Stimulated activated naive CD4-positive, alpha-beta T cell treated with Interleukin-2 at 50 U/mL for 16 hours (primary cell): ENCODE measurements at regions not wholly inside any gene's neighbourhood (a gene's known extent, or its start where the extent isn't known, plus 50 kb on each side); places are given as distances from the start of the nearest gene placed in this dataset.

ENCODE experiments used
- DNase-seq: peaks from one replicate; lab custom pipeline; 2025; lab: John Stamatoyannopoulos, UW

- no peak for DNase-seq
Observed at GRCh38 chr11:87428266-87428665, 390.5 kb downstream of the TMEM135 start.

DNA sequence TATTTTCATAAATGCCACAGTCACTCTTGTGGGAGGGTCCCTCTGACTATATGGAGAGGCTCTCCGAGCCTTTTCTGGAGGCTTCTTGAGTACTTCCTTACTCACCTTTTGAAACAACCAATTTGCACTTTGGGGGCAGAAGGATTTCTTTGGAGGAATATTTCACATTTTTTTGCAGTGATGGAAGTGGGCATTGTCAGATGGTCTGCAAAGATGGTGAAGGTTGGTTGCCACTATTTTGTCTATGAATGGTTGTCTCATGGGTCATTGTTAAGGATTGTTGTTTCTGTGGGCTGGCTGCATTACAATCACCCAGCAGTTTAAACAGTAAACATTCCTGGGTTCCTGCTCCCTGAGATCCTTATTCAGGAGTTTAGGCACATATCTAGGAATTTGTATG lies 388.2 kb downstream of the TMEM135 start:
- DNase-seq = no peak

GRCh38 chr11:87425391-87425790 lies 387.7 kb downstream of the TMEM135 start:
- no peak for DNase-seq

GRCh38 chr11:87423161-87423560 lies 385.4 kb downstream of the TMEM135 start:
- no peak for DNase-seq

DNA sequence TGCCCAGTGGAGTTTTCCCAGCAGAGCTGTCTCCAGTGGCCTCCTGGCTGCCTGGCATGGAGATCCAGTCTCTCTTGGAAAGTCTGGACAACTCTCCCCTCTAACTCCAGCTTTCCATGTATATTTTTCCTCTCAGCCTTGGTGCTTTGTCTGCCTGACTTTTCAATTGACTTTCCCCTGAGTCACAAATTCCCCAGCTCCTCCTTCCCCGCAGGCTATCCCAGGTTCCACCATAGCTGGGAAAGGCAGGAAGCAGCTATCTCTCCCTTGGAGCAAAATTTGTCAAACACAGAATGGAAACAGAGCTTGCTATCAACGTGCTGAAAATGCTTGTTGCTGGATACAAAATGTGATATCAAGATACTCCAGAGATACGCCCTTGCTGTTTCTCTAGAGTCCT lies 384.8 kb downstream of the TMEM135 start:
- no peak for DNase-seq

- no peak for DNase-seq
Observed at GRCh38 chr11:87421422-87421821, 383.7 kb downstream of the TMEM135 start.

DNA sequence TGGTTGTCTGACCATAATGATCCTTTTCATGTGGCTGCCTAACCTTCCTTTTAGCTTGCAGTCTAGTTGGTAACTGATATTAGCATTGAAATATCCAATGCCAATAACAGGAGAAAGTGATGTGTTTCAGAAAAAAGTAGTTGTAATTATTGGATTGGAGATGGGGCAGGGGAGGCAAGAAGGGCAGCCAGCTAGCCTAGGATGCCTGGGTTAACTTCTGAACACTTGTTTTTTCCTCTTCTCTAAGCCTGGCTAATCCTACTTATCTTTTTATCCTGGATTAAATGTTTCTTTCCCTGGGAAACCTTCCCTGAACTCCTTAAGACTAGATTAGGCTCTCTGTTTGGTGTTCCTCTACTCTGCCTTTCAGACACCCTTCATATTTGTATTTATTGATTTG lies 380.2 kb downstream of the TMEM135 start:
- DNase-seq = no peak

DNA sequence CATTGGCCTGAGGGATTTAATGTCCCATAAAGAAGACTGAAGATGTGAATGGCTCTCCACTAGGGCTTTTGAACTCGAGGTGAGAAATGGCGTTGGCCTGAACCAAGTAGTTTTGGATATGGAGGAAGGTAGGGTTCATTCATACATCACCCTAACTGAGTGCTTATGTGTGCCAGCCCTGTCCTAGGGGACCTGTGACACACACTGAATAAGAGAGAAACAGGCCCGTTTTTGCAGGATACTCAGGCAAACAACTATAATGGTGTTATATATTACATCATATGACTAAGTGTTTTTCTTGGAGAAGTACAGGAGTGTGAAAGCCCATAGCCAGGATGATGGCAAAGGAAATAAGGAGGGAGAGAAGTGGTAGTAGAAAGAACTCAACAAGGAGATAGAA lies 368.1 kb downstream of the TMEM135 start:
- no peak for DNase-seq

GRCh38 chr11:87405356-87405755 lies 367.6 kb downstream of the TMEM135 start:
- DNase-seq = no peak

GRCh38 chr11:87401653-87402052 lies 363.9 kb downstream of the TMEM135 start:
- DNase-seq = no peak

GRCh38 chr11:87399341-87399740 lies 361.6 kb downstream of the TMEM135 start:
- DNase-seq = no peak

DNA sequence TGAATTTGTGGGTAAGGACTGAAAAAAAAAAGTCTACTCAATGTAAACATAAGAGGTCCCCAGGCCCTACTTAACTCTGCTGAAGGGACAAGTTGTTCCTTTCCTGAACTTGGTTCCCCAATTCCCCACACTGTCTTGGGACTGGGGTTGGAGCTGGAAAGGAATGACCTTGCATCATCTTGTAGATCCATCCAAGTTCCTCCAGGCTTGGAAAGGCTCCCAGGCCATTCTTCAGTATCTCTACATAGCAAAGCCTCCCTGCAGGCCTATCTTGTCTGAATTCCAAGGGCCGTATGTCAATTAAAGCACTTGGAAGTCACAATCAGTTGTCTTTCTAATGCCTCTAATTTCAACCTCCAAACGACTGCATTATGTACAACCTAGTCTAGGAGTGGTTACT lies 361.2 kb downstream of the TMEM135 start:
- DNase-seq = no peak

DNA sequence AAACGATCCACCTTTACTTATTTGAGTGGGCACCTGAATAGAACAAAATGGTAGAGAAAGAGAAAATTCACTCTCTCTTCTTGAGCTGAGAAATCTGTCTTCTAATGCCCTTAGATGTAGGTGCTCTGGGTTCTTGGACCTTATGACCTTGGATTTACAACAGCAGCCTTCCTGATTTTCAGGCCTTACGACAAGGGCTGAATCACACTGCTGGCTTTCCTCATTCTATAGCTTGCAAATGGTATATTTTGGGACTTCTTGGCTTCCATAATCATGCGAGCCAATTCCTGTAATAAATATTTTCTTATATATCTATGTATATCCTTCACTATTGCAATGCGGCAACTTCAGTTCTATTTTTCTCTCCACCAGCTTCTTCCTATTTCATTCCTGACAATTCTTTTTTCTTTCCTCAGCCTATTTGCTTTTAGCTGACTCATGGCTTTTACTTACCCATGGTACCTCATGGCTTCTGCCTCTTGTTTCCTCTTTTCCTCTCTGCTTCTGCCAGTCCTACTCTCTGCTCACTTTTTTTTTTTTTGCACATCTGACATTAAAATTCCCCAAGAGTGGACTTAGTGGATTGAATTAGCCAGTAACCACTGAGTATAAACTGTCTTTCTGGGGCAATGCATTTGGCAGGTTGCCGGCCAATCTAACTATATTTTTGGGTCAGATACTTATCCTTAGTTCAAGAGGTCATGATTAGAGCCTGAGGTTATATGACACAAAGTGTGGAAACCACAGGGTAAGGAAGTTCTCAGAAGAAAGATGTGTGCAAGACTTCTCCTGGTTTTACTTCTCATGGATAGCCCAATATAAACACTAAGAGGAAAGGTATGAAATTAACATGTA lies 359.5 kb downstream of the TMEM135 start:
- DNase-seq = no peak

- no peak for DNase-seq
Observed at GRCh38 chr11:87394924-87395323, 357.2 kb downstream of the TMEM135 start.

DNA sequence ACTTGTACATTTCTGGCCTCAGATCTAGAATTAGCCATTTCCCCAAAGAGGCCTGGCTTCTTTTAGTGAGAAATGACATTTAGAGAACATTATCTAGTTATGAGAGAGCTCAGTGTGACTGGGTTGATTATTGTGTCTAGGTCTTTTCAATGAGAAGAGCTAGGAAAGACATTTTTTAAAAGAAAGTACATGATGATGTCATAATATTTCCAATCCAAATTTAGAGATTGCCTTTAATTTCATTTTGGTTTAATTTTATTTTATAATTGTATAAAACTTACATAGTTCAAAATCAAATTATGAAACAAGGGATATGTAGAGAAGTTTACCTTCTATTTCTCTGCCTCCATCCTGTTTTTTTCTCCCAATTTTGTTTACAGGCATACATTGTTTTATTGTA lies 354.9 kb downstream of the TMEM135 start:
- no peak for DNase-seq

DNA sequence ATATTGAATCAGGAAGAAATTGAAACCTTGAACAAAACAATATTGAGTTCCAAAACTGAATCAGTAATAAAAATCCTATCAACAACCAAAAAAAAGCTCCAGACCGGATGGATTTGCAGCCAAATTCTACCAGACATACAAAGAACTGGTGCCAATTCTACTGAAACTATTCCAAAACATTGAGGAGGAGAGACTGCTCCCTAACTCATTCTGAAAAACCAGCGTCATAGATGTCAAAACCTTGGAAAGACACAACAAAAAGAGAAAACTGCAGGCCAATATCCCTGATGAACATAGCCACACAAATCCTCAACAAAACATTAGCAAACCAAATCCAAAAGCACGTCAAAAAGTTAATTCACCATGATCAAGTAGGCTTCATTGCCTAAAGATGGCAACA lies 353.8 kb downstream of the TMEM135 start:
- no peak for DNase-seq

- DNase-seq = no peak
Observed at GRCh38 chr11:87384078-87384729, 346.5 kb downstream of the TMEM135 start.

DNA sequence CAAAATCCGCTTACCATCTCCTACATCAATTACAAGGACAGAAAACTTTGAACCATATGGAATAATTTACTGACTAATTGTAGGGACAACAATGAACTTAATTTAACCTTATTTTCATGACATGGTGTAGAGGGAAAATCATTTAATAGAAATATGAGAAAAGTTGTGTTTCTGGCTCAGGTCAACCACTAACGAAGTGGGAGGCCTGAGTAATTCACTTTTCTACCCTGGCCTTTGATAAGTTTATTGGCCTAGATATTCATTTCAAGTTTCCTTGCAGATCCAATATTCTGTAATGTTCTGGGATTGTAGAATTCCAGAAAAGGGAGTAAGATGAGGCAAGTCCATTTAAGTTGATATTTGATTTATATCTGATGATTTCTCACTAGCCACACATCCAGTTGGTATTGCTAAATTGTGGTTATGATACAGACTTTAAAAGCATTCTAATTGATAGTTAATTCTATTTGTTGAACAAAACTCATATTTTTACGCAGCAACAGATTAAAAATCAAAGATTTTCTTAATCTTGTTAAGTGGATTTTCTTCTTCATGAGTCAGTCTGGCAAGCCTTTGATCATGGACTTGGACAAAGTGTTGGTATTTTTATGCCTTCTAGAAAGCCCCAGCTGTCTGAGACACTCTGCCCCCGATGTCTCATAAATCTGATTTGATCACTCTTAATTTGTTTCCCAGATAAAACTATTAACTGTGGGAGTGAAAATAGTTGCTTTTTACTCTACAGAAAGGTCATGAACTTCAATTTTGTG lies 336.5 kb downstream of the TMEM135 start:
- DNase-seq = no peak
